Posterior vena cava (tissue), 2 donors: ENCODE measurements at regions not wholly inside any gene's neighbourhood (a gene's known extent, or its start where the extent isn't known, plus 50 kb on each side); places are given as distances from the start of the nearest gene placed in this dataset.

Experiments used
- DNase-seq: peaks from one replicate; pipeline ENCODE4 v3.0.0-alpha.2; 2020; ENCODE audit warnings: low spot score
- intact Hi-C, 2 donors: fragments of 100-400 bp; cut with DNase I; formaldehyde crosslinking; loops; one replicate each; pipeline versions ENCODE4 v1.14.1 to v1.14.2; 2022 to 2023
- donor health status: DM: yes; HTN: yes; CAD: no.
- donor health status: DM: yes; HTN: yes; CAD: no.

GRCh38 chr5:33371660-33372059, 69.1 kb upstream of the TARS1 start:
- intact Hi-C loops, result no loop called here
- no peak for DNase-seq

GRCh38 chr5:33372721-33373472, 67.9 kb upstream of the TARS1 start:
- intact Hi-C loops, result no loop called here

GRCh38 chr5:33375900-33376299, 64.9 kb upstream of the TARS1 start:
- intact Hi-C loops, result no loop called here
- DNase-seq, result no peak

More at GRCh38 chr5:33372721-33373472, 67.9 kb upstream of the TARS1 start:
- no peak for DNase-seq

- intact Hi-C loops, result no loop called here
- no peak for DNase-seq
These were observed 61.0 kb upstream of the TARS1 start for GRCh38 chr5:33379757-33380156.

DNA sequence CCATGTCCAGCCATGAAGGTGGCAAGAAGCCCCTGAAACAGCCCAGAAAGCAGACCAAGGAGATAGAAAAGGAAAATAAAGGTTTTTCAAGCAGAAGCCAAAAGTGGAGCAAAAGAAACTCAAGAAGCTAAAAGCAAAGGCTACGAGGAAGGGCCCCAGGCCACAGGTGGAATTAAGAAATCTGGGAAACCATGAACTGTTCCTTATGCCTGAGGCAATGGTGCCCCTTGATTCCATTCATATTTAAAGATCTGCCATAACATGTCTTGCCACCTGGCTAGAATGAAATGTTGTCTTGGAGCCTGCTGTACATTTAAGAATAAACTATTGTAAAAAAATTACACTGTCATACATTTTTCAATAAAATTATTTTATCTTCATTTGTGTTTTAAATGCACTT, 59.5 kb upstream of the TARS1 start:
- no peak for DNase-seq
- intact Hi-C loops, result no loop called here
